Rectal smooth muscle tissue (tissue), 1 donor: ENCODE measurements at regions not wholly inside any gene's neighbourhood (a gene's known extent, or its start where the extent isn't known, plus 50 kb on each side); places are given as distances from the start of the nearest gene placed in this dataset.

Experiments
- H3K27ac ChIP-seq: one replicate; pipeline ENCODE4 v1.7.0; 2013; ENCODE audit warnings: low read depth, low read length, inconsistent platforms
- H3K27me3 ChIP-seq: one replicate; pipeline ENCODE4 v1.7.0; 2013; ENCODE audit warnings: low read length; ENCODE audit not compliant: control insufficient read depth, insufficient read depth
- H3K36me3 ChIP-seq: one replicate; pipeline ENCODE4 v1.7.0; 2013; ENCODE audit warnings: low read length; ENCODE audit not compliant: control insufficient read depth, insufficient read depth
- H3K4me1 ChIP-seq: one replicate; pipeline ENCODE4 v1.7.0; 2013; ENCODE audit warnings: low read length; ENCODE audit not compliant: control insufficient read depth, insufficient read depth
- H3K4me3 ChIP-seq: one replicate; pipeline ENCODE4 v1.7.0; 2013; ENCODE audit warnings: low read length
- H3K9ac ChIP-seq: one replicate; pipeline ENCODE4 v1.7.0; 2013; ENCODE audit warnings: low read length

DNA sequence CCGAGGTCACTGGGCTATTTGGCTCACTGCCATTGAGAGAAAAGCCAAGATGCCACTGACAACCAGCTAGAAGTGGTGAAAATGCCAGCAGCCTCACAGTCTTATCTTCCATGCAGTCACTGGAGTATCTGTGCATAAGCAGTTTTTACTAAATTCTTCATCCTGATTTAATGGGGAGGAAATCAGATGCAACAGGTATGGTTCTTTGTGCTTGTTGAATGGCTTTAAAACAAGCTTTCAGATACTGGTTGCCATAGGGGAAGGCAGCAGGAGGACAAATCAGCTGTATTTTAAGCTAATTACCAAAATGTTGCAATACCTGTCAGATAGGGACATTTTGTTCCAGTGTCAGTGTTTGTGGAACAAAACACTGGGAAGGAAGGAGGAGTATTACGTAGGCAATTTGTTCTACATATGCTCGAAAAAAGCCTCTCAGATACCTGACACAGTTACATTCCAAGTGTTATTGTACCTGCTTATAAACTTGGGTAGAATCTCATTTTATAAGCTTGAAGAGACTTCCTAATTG is 54.1 kb upstream of the ARHGAP5 start:
- Histone ChIP-seq H3K27me3 (no peaks in the 10 kb centered on the region), H3K27ac (no peak overlapping the region), H3K4me3 (no peak overlapping the region), H3K9ac (no peak overlapping the region), H3K4me1 (no peaks in the 10 kb centered on the region), H3K36me3 (no peaks in the 10 kb centered on the region)

DNA sequence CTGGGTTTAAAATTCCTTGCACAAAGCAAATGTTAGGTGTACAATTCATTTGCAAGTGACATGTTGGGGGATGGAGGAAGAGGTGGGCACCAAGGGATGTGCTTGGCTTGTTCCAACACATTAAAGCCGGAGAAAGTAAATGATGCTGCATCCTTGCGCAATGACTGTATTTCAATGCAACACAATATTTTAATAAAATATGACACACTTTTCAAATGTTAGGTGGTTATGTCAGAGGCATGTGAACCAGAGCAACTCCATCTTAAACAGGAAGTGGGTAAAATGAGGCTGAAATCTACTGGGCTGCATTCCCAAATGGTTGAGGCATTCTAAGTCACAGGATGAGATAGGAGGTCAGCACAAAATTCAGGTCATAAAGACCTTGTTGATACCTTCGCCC is 53.6 kb upstream of the ARHGAP5 start:
- Histone ChIP-seq H3K4me3 (no peak overlapping the region), H3K36me3 (no peaks in the 10 kb centered on the region), H3K9ac (no peak overlapping the region), H3K4me1 (no peaks in the 10 kb centered on the region), H3K27ac (no peak overlapping the region), H3K27me3 (no peaks in the 10 kb centered on the region)

DNA sequence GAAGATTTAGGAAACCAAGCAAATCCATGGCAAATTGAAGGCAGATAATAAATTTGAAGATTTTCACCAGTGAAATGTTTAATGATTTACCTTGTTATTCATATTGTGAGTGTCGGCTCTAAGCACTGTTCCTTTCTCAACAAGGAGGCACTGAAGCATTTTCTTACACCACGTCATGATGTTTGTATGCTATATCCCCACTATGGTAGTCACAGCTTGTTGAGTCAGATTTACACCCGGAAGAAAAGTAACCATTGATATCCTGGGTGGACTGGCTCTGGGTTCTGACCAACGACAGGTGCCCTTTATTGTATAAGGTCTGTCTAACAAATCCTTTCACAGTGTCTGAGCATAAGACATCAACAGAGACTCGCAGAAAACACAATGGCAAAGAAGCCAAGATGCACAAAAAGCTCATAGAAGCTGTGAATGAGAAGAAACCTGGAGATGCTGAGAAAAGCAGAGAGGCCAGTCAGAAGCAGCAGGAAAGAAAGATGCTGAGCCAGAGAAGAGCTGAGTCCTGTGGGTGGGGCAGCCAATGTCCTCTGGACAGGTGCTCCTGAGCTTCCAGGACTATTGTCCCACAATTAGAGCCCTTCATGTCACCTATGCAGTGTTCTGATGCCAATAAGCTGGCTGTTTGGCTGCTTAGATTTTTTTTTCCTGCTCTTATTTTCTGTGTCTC is 49.7 kb upstream of the ARHGAP5 start:
- no peak overlapping the region for H3K4me3 ChIP-seq
- no peak overlapping the region for H3K27ac ChIP-seq
- H3K9ac ChIP-seq = no peak overlapping the region
- H3K36me3 ChIP-seq = no peaks in the 10 kb centered on the region
- H3K4me1 ChIP-seq = no peaks in the 10 kb centered on the region
- no peaks in the 10 kb centered on the region for H3K27me3 ChIP-seq
